Ovary (tissue), 7 donors: ENCODE measurements at regions not wholly inside any gene's neighbourhood (a gene's known extent, or its start where the extent isn't known, plus 50 kb on each side); places are given as distances from the start of the nearest gene placed in this dataset.

Source experiments
- DNase-seq, 5 donors: peaks; one replicate each; pipeline ENCODE4 v3.0.0-alpha.2; 2019 to 2020
- H3K27ac ChIP-seq, 2 donors: fragments of 200-600 bp; one replicate each; pipeline versions ENCODE4 v1.5.1 to v1.8.0; 2019 to 2022
- H3K27me3 ChIP-seq: fragments of 200-600 bp; one replicate; pipeline ENCODE4 v1.8.0; 2022
- H3K36me3 ChIP-seq: fragments of 200-600 bp; sonication (generic); one replicate; pipeline ENCODE4 v1.5.1; 2019
- H3K4me1 ChIP-seq: one replicate; pipeline ENCODE4 v1.8.1; 2013; ENCODE audit warnings: mild to moderate bottlenecking, moderate library complexity; ENCODE audit not compliant: insufficient read depth
- H3K4me3 ChIP-seq: fragments of 200-600 bp; sonication (generic); one replicate; pipeline ENCODE4 v1.5.1; 2017
- H3K9me3 ChIP-seq, 2 donors: fragments of 200-600 bp in 1 of 2; sonication (generic) in 1 of 2; one replicate each; pipeline versions ENCODE4 v1.5.1 to v1.8.1; 2013 to 2019; ENCODE audit warnings: mild to moderate bottlenecking in 1 of 2, moderate library complexity in 1 of 2
- EP300 ChIP-seq: sonication (generic); formaldehyde crosslinking; IDR thresholded peaks from one replicate; pipeline ENCODE4 v1.6.1; 2017; ENCODE audit warnings: antibody characterized with exemption
- POLR2A ChIP-seq: fragments of 450-650 bp; IDR thresholded peaks from one replicate; pipeline ENCODE4 v1.6.1; 2017; ENCODE audit warnings: antibody characterized with exemption, mild to moderate bottlenecking, moderate library complexity
- WGBS, 3 donors: extraction: QIAGEN DNeasy Blood & Tissue Kit in 1 of 3; methylation state at CpG; one replicate each; pipeline versions ENCODE4 v1.1.5 to v1.1.7; 2013 to 2017; 5-methylcytosine and 5-hydroxymethylcytosine counted together
- intact Hi-C, 4 donors: fragments of 100-400 bp; cut with DNase I; formaldehyde crosslinking; loops; one replicate each; pipeline versions ENCODE4 v1.11.0 to v1.15.1; 2022 to 2023
- TF ChIP-seq, protein P1 (sequence below), 3 donors: fragments of 450-650 bp in 2 of 3; fragments of 200-600 bp in 1 of 3; IDR thresholded peaks; one replicate each; pipeline versions ENCODE4 v1.5.1 to v1.8.0; 2016 to 2022; ENCODE audit warnings: antibody characterized with exemption in 3 of 3, mild to moderate bottlenecking in 1 of 3
- donor health status: DM: no; HTN: no; CAD: no; lungs with moderate emphysema.
- donor health status: DM: no; HTN: no; CAD: no.
- donor health status: Bipolar disorder and iron deficiency.
- donor health status: DM: no; HTN: no; CAD: no.
- donor health status: DM: yes; HTN: yes; CAD: no.

DNA sequence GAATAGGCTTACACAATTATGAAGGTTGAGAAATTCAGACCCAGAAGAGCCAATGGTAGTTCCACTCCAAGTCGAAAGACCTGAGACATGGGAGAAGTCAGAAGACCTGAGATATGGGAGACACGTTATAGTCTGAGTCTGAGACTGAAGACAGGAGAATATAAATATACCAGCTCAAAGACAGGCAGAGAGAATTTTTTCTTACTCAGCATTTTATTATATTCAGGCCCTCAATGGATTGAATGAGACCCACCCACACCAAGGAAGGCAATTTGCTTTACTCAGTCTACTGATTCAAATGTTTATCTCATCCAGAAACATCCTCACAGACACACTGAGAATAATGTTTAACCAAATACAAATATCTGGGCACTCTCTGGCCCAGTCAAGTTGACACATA lies 693.5 kb downstream of the HDGFL1 start:
- H3K36me3 ChIP-seq = no peaks in the 10 kb centered on the region
- H3K9me3 ChIP-seq = peaks cover 0 to 4% of the 10 kb centered on the region in 2 donors
- no peaks in the 10 kb centered on the region for H3K4me1 ChIP-seq
- no peak overlapping the region for H3K27ac ChIP-seq
- 85 to 94% (median 90%) methylated on average over 2 of the region's 2 CpGs for WGBS, 3 donors
- intact Hi-C loops = no loop called here
- no peak for TF ChIP-seq EP300
- TF ChIP-seq POLR2A = no peak
- TF ChIP-seq, protein P1, sequence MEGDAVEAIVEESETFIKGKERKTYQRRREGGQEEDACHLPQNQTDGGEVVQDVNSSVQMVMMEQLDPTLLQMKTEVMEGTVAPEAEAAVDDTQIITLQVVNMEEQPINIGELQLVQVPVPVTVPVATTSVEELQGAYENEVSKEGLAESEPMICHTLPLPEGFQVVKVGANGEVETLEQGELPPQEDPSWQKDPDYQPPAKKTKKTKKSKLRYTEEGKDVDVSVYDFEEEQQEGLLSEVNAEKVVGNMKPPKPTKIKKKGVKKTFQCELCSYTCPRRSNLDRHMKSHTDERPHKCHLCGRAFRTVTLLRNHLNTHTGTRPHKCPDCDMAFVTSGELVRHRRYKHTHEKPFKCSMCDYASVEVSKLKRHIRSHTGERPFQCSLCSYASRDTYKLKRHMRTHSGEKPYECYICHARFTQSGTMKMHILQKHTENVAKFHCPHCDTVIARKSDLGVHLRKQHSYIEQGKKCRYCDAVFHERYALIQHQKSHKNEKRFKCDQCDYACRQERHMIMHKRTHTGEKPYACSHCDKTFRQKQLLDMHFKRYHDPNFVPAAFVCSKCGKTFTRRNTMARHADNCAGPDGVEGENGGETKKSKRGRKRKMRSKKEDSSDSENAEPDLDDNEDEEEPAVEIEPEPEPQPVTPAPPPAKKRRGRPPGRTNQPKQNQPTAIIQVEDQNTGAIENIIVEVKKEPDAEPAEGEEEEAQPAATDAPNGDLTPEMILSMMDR (IDR thresholded peaks at IDR 0.05) = no peak
- no peaks in the 10 kb centered on the region for H3K27me3 ChIP-seq
- no peak for DNase-seq
- no peak overlapping the region for H3K4me3 ChIP-seq

DNA sequence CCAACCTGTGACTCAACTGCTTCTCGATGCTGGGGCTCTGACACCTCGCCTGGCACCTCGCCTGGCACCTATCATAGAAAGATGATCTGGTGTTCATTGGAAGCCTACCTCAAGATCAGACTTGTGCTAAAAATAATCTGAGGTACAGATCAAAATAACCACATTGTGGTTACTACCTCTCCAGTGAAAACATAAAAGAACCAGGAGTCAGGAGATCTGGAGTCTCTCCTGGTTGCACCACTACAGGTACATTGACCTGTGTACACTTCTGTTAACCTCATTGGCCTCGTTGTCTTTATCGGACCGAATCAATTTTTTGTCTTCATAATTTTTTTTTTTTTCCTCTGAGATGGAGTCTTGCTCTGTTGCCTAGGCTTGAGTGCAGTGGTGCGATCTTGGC lies 695.9 kb downstream of the HDGFL1 start:
- Histone ChIP-seq H3K4me3 (no peak overlapping the region), H3K27ac (no peak overlapping the region), H3K4me1 (no peaks in the 10 kb centered on the region), H3K36me3 (no peaks in the 10 kb centered on the region), H3K9me3 (peaks cover 0 to 4% of the 10 kb centered on the region in 2 donors), H3K27me3 (no peaks in the 10 kb centered on the region)
- WGBS, 3 donors = 91 to 95% (median 93%) methylated on average over 7 of the region's 7 CpGs
- DNase-seq = no peak
- intact Hi-C loops = no loop called here
- TF ChIP-seq POLR2A = no peak
- TF ChIP-seq, protein P1 (IDR thresholded peaks at IDR 0.05) = no peak
- TF ChIP-seq EP300 = no peak

DNA sequence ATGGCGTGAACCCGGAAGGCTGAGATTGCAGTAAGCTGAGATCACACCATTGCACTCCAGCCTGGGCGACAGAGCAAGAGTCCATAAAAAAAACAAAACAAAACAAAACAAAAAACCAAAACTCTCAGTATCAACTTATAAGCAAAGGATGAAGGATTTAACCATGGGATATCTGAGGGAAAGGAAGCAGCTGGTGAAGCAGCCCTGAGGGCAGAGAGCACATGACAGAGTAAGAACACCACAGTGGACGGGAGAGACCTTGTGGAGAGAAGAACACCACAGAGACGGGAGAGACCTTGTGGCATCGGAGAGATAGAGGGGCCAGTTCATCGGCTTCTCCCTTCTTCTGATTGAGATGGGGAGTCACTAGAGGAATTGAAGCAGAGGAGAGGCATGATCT lies 697.2 kb downstream of the HDGFL1 start:
- no peak for TF ChIP-seq EP300
- no peak for TF ChIP-seq POLR2A
- TF ChIP-seq, protein P1 (IDR thresholded peaks at IDR 0.05) = no peak
- H3K27ac ChIP-seq = no peak overlapping the region
- DNase-seq = no peak
- H3K4me3 ChIP-seq = no peak overlapping the region
- no peaks in the 10 kb centered on the region for H3K36me3 ChIP-seq
- no peaks in the 10 kb centered on the region for H3K9me3 ChIP-seq
- WGBS, 3 donors = 85 to 89% (median 86%) methylated on average over 7 of the region's 7 CpGs
- H3K27me3 ChIP-seq = no peaks in the 10 kb centered on the region
- no peaks in the 10 kb centered on the region for H3K4me1 ChIP-seq
- intact Hi-C loops = no loop called here

DNA sequence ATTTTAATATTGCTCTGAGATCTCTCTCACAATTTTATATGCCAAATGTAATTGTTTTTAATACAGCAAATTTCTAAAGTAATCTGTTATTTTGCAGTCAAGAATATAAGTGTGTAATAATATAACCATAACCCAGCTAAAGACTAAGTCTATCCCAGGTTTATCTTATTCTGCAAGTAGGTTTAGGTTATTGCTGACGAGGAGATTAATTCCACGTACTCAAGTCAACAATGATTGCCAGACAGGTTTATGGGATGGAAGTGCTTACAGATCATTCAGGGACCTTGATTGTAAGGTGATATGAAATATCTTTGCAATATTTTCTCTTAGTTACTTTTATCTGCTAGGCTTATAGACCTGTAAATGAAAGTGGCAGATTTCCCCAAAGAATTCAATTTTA lies 698.3 kb downstream of the HDGFL1 start:
- Histone ChIP-seq H3K27me3 (no peaks in the 10 kb centered on the region), H3K36me3 (no peaks in the 10 kb centered on the region), H3K4me3 (no peak overlapping the region), H3K4me1 (no peaks in the 10 kb centered on the region), H3K9me3 (no peaks in the 10 kb centered on the region), H3K27ac (no peak overlapping the region)
- no peak for TF ChIP-seq EP300
- WGBS, 3 donors = 74 to 91% (median 75%) methylated on average over 2 of the region's 2 CpGs
- no peak for DNase-seq
- intact Hi-C loops = no loop called here

DNA sequence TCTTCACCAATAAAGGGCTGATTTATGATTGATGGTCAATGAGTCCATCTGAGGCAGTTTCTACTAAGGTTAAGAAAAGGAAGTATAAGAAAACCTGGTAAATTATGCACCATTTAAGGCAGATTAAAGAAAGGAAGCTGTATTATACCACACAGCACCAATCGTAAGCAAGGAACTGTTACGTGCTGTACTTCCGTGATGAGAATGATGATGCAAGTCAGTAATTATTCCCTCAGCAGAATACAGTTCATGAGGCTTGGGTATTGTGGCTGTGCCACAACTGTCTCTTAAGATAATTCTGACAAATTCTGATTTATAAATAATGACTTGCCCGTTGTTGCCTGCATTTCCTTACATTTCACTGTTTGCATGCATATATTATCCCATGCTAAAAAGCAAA lies 699.0 kb downstream of the HDGFL1 start:
- TF ChIP-seq, protein P1 (IDR thresholded peaks at IDR 0.05) = no peak
- TF ChIP-seq POLR2A = no peak
- no peak for TF ChIP-seq EP300
- no peak overlapping the region for H3K27ac ChIP-seq
- no peaks in the 10 kb centered on the region for H3K4me1 ChIP-seq
- intact Hi-C loops = no loop called here
- H3K27me3 ChIP-seq = no peaks in the 10 kb centered on the region
- 89 to 91% (median 91%) methylated on average over 4 of the region's 4 CpGs for WGBS, 3 donors
- no peaks in the 10 kb centered on the region for H3K36me3 ChIP-seq
- no peak for DNase-seq
- no peaks in the 10 kb centered on the region for H3K9me3 ChIP-seq
- H3K4me3 ChIP-seq = no peak overlapping the region
